NAMALWA (cell line): ENCODE measurements at regions not wholly inside any gene's neighbourhood (a gene's known extent, or its start where the extent isn't known, plus 50 kb on each side); places are given as distances from the start of the nearest gene placed in this dataset.

Source experiments
- DNase-seq: peaks from one replicate; pipeline ENCODE4 v3.0.0-alpha.2; 2015; ENCODE audit warnings: low spot score

DNA sequence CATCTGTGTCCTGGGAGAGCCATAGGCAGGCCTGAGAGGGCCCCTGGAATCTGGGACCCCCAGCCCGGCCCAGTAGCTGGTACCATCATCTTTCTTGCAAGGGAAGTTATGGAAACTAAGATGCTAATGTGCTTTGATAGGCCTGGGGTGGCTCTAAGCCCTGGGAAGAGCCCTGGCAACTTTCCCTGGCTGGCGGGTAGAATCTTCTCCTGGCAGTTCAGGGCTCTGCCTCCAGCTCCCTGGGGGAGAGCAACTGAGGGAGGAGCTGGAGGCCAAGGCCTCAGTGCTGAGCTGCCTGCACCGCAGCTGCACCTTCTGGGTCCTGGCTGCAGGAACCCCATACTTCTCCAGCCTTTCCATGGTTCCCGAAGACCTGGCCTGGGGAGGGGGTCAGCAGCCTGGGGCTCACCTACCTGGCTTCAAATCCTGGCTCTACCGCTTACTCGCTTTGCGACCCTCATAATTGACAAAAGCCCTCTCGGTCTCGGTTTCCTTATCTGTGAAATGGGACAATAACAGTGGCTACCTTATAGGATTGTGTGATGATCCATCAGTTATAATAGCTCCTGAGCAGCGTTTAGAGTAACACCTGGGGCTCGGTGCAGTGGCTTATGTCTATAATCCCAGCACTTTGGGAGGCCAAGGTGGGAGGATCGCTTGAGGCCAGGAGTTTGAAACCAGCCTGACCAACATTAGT, 333.7 kb downstream of the SEC14L1 start:
- DNase-seq, result no peak

DNA sequence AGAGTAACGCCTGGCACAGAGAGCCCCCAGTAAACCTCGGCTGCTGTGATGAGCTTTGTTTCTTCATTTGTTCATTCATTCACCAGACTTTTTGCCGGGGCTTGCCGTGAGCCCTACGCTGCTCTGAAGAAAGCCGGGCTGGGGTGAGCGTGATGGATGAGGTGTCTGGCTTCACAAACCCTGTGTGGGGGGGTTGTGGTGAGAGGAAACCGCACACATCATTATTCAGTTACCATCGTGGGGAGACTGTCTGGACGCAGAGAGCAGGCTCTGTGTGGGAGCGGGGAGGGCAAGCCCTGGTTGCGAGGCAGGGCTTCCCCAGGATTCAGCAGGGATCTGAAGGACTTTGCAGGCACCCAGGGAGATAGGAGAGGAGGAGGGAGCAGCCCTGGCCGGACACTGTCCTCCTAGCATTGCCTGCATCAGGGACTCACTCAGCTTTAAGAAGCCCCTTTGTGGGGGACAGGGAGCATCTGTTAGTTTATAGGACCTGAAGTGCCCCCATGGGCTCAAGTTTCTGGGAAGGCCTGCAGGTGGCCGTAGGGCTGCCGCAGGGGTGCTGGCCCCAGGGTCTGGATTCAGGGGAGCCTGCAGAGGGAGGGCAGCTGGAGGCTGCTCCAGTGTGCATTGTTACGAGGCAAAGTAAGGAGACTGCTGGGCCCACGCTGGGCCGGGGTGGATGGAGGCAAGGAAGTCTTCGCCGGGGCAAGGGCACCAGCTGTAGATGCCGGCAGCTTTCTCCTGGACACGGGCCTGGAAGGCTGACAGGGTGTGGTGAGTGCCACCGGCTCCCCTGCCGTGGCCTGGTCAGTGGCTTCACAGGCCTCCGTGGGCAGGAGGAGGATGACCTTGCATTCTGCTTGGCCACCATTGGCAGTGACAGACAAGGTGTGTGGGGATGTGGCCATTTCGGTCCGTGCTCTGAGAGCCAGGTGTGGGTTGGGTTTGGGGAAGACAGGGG, 334.5 kb downstream of the SEC14L1 start:
- DNase-seq, result no peak

DNA sequence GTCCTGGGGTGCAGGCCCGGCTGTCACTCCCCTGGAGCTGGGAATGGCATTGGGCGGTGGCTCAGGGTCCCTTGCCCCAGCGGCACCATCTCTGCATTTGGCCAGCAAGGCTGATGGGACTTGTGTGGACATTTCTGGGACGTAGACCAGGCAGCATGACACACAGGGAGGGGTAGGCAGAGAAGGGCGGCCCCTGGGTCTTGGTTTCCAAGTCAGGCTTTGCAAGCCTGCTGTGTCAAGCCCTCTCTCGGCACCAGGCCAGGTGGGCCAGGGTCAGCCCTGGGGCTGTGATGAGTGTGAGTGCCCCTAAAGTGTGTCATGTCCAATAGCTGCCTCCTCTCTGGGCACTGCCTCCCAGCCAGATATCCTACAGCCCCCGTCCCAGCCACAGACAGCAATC, 335.2 kb downstream of the SEC14L1 start:
- no peak for DNase-seq

DNA sequence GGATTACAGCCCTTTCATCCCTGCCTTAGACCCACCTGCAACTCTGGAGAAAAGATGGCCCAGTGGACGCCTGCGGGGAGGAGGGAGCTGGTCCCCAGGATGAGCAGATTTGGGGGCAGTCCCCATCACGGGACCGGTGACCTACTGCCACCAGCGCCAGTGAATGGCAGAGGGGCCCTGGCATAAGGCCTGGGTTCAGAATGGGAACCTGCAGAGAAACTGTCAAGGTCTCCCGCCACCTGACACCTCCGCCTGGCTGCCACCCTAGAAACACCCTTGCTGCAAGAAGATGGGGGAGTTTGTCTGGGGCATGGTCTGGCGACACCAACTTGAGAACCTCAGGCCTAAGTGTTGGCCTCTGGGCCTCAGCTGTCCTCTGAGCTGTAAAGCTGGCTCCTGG, 335.7 kb downstream of the SEC14L1 start:
- DNase-seq, result no peak

DNA sequence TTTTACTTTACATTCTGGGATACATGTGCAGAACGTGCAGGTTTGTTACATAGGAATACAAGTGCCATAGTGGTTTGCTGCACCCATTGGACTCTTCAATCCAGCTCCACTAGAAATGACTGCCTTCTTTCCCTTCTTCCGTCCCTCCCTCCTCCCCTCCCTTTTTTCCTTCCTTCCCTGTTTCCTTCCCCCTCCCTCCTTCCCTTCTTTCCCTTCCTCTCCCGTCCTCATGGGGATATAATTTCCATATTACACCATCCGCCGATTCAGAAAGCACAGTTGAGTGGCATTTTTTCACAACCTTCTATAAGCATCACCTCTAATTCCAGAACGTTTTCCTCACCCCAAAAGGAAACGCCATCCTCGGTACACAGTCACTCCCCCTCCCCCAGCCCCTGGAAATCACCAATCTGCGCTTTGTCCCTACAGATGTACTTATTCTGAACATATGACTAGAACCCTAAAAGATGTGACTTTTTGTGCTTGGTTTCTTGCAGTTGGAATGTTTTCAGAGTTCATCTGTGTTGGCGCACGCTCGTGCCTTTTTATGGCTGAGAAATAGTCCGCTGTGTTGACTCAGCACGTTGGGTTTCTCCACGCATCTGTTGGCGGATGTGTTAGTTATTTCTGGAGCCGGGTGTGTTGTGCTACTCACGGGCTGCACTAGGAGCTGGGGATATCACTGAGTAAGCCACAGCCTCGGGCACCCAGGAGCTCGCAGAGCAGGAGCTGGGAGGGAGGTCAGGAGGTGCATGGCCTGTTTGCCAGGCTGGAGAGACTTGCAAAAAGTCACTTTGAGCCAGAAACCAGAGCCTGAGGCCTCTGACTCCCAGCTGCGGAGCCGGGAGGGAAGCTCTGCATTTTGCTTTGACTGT, 336.4 kb downstream of the SEC14L1 start:
- no peak for DNase-seq

DNA sequence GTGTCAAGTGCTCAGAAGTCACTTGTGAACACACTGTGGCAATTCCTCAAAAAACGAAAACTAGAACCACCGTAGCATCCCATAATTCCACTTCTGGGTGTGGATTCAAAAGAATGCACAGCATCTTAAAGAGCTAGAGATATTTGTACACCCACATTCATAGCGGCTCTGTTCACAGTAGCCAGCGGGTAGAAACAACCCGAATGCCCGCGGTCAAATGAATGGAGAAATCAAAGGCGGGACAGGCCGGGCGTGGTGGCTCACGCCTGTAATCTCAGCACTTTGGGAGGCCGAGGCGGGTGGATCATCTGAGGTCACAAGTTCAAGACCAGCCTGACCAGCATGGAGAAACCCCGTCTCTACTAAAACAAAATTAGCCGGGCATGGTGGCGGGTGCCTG, 337.5 kb downstream of the SEC14L1 start:
- DNase-seq, result no peak

DNA sequence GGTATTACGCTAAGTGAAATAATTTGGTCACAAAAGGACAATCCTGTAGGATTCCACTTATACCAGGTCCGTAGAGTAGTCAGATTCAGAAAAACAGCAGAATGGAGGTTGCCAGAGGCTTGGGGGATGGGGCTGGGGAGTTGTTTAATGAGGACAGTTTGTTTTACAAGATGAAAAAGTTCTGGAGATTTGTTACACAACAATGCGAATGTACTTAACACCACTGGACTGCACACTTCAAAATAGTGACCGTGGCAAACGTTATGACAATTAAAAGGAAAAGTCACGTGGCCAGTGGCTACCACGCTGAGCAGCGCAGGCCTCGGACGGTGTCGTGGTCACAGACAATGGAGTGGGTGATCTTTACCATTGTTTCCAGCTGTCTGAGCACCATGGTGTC, 338.1 kb downstream of the SEC14L1 start:
- DNase-seq, result no peak

DNA sequence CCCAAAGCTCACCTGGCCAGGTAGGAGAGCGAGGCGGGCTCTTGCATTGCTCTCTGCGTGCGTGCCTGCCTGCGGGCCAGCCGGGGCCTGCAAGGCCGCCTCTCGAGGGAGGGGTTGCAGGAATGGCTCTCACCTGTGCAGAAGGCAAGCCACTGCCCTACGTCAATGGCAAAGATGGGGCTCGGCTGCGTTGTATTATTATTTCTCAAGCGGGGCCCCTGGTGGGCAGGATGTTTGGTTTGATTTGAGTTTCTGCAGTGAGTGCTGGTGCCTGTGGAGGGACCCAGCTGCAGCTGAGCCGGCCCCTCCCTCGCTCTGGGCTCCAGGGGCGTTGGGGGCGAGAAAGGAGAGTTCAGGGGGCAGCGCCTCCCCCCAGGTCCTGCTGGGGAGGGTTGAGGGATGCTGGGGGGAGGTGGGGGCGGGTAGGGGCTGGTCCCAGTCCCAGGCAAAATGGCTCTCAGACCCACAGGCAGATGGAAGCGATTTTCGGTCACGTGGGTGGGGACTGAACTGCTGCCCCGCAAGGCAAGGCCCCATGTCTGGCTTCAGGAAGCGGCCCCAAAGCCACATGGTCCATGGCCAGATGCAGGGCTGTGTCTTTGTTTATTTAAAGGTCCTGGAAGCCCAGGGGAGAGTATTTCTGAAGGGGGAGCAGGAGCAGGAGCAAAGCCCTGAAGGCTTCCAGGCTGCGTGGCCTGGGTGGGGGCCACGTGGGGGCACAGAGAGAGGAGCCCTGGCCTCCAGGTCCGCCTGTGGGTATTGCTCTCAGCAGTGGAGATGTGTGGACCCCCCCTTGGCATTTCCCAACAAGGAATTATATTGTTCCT, 338.8 kb downstream of the SEC14L1 start:
- no peak for DNase-seq

DNA sequence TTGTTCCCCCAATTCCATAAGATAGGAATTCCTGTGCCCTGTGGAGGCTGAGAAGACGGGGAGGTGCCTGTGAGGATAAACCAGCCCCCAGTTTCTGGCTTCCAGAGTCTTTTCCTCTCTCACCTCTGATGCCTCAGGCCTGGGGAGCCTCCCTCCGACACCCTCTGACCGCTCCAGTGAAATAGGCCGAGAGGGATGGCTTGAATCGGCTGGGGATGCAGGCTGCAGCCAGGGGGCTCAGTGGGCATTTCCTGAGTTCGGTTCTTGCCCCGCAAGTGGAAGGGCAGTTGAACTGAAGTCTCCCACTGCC, 339.4 kb downstream of the SEC14L1 start:
- no peak for DNase-seq

DNA sequence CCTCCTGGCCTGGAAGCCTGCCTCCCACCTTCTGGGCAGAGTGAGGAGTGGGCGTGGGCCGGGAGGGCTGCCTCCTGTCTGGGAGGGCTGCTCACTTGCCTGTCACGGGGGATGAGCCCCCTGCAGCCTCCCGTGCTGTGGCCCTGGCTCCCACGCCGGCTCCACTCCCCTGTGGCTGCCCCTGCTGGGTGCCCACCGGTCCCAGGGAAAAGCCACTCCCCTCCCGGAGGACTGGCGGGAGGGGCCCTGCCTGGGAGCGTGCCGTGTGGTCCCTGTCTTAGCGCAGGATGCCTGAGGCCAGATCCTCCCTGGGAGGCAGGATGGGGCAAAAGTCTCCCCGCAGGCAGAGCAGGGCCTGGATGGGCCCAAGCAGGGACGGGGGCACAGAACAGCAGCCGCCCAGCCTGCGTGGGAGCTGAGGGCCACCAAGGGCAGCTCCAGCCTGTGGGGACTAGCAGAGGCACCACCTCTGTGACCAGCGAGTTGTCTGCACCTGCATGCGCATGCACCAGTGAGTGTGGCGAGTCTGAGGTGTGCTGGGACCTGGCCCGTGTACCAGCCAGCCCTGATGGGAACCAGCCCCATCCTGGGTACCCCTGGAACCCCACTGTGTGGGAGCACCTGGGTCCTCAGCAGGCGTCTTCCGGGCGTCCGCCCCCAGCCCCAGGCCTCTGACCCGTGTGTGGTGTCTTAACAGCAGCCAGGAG, 339.9 kb downstream of the SEC14L1 start:
- DNase-seq, result no peak

DNA sequence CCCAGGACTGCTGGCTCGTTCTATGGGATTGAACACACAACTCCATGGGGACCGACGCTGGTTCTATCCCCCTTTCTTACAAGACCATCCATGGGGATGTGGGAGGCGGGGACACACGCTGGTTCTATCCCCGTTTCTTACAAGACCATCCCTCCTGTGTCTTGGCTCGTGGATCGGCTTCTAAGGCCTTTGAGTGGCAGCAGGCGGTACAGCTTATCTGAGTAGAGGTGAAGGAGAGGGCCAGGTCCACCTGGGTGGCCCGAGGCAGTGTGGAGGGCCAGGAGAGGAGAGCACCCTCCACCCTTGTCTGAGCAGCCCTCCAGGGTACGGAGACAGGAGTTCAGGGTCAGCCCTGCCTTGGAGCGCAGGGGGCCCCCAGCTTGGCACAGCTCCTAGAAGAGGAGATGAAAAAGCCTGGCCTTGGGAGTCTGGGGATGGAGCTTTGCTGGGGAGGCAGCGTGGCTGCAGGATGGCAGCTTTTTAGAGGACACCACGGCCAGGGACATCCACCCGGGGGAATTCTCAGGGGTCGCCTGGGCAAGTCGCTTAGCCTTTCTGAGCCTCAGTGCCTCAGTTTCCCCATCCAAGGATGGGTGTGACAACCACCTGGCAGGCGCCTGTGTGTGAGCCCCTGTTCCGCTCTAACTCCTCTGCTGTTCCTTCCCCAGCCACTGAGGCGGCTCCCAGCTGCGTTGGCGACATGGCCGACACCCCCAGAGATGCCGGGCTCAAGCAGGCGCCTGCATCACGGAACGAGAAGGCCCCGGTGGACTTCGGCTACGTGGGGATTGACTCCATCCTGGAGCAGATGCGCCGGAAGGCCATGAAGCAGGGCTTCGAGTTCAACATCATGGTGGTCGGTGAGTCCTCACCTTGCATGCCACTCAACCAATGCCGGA, 341.0 kb downstream of the SEC14L1 start:
- DNase-seq, result no peak

DNA sequence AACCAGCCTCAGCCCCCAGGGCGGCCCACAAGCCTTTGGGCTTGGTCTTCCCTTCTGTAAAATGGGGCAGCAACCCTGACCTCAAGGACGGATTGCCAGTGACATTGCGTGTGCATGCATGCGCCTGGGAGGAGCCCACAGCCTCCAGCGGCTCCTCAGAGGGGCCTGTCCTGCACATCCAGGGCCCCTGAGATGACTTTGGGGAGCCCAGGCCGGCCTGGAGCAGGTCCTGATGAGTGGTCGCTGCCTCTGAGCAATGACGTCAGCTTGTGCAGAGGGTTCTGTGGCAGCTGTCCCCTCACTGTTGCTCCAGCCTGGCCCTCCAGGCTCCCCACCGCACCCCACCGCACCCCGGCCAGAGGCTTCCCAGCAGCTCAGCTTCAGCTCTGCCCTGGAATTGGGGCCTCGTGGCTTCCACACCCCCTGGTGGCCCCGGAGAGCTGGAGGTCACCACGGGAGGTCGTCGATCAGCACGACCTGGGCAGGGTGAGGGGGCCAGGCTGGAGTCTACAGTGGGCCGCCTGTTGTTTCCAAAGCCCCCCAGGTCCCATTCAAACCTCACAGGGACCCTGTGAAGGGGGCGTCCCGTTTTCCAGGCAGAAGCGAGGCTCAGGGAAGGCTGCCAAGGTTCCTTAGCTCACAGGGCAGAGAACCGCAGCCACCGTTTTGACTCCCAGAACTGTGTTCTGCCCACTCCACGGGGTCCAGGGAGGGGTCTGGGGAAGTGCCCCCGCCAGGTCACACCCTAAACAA, 341.8 kb downstream of the SEC14L1 start:
- DNase-seq, result no peak

DNA sequence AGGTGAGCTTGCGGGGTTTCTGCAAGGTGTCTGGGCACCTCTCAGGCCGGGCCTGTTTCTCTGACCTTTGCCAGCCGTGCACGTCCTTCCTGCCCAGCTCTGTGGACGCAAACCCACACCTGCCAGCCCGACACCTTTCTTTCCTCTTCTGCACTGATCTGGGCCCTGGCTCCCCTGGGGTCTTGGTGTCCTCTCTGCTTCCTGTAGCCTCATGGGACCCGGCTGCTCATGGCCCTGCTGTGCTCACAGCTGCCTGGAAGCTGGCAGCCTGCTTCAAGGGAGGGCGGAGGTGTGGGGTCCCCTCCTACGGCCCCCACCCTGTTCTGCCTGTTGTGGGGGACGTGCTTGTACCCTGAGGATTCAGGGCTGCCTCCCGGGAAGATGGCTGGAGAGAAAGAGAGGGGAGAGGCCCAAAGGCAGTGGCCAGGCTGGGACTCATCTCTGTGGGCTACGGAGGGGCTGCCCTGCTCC, 342.4 kb downstream of the SEC14L1 start:
- no peak for DNase-seq

DNA sequence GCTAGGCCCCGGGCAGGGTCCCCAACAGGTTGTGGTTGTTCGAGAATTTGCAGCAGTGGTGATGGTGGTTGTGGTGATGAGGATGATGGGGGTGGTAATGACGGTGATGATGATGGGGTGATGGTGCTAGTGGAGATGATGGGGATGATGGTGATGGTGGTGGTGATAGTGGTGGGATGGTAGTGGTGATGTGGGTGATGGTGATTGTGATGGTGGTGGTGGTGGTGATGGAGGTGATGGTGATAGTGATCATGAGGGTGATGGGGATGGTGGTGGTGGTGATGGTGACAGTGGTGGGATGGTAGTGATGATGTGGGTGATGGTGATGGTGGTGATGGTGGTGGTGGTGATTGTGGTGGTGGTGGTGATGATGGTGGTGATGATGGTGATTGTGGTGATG, 343.3 kb downstream of the SEC14L1 start:
- no peak for DNase-seq

DNA sequence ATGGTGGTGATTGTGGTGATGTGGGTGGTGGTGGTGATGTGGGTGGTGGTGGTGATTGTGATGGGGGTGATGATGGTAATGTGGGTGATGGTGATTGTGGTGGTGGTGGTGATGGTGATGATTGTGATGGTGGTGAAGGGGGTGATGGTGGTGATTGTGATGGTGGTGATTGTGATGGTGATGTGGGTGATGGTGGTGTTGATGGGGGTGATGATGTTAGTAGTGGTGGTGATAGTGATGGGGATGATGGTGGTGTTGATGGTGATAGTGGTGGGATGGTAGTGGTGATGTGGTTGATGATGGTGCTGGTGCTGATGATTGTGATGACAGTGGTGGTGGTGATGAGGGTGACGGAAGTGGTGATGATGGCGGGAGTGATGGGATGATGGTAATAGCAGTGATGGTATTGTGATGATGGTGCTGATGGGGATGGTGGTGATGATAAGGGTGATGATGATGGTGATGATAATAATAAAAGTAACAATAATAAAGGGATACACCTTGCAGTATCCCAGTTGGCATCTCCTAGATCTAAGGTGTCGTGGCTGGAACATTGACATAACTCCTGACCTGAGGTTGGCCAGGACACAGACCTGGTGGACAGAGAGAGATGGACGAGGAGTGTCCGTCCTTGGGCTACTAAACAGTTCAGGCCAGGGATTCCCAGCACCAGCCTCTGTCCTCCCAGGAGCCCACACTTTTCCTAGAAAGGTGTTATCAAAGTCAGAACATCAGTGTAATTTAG, 344.5 kb downstream of the SEC14L1 start:
- no peak for DNase-seq

DNA sequence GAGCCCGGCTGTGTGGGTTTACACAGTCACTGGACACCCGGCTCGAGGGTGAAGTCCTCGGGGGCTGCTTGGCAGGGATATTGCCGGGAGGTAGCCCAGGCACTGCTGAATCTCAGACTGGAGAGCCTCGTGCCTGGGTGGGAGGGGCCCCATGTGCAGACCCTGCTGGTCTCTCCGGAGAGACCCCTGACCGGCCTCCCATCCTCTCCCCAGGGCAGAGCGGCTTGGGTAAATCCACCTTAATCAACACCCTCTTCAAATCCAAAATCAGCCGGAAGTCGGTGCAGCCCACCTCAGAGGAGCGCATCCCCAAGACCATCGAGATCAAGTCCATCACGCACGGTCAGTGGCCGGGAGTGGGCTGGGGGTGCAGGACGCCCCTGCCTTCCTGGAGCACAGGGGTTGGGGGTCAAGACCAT, 346.5 kb downstream of the SEC14L1 start:
- DNase-seq, result no peak

DNA sequence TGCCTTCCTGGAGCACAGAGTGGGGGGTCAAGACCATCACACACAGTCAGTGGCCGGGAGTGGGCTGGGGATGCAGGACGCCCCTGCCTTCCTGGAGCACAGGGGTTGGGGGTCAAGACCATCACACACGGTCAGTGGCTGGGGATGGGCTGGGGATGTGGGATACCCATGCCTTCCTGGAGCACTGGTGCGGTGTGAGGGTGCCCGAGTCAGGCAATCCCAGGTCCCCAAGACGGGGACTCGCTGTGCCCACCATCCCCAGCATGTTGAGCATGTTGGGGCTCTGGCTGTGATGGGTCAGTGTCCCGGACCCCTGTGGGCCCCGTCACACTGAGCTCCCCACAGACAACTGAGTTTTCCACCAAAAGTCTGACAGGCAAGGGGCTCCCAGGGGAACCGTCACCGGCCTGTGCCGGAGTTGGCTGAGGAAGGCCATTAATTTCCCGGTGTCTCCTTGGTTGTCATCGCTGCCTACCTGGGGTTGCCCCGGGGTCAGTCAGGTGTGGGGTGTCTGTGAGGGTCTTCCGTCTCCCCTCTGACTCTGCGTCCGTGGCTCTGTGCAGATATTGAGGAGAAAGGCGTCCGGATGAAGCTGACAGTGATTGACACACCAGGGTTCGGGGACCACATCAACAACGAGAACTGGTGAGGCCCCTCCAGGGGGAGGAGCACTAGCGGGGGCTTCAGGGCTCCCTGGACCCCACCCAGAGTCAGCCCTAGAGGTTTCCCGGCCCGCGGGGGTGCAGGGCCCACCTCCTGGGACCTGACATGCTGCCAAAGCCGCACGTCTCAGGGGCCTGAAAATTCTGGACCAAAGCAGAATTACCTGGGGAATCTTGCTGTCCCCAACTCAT, 347.1 kb downstream of the SEC14L1 start:
- no peak for DNase-seq
